Mesothelial cell of epicardium (in vitro differentiated cells): ENCODE measurements at regions not wholly inside any gene's neighbourhood (a gene's known extent, or its start where the extent isn't known, plus 50 kb on each side); places are given as distances from the start of the nearest gene placed in this dataset.
"Not testable (repeated sequence)": the region's sequence is repeated elsewhere in the genome, so short reads cannot be mapped to it uniquely, and the experiment has no call there.

Experiments
- DNase-seq, 2 experiments: peaks; one replicate each; pipeline ENCODE4 v3.0.0; 2021; ENCODE audit warnings: low spot score in 2 of 2; ENCODE audit not compliant: unreplicated experiment in 2 of 2
- H3K27ac Mint-ChIP-seq: 2 replicates; pipeline ENCODE4 v1.8.0; 2021; ENCODE audit warnings: mixed read lengths
- H3K27me3 Mint-ChIP-seq: 2 replicates; pipeline ENCODE4 v1.8.0; 2021; ENCODE audit warnings: low read depth, mixed read lengths
- H3K36me3 Mint-ChIP-seq: 2 replicates; pipeline ENCODE4 v1.8.0; 2021; ENCODE audit warnings: mixed read lengths
- H3K4me1 Mint-ChIP-seq: 2 replicates; pipeline ENCODE4 v1.8.0; 2021; ENCODE audit warnings: mixed read lengths
- H3K4me3 Mint-ChIP-seq: 2 replicates; pipeline ENCODE4 v1.8.0; 2021; ENCODE audit warnings: mild to moderate bottlenecking, moderate library complexity, mixed read lengths
- H3K9me3 Mint-ChIP-seq: 2 replicates; pipeline ENCODE4 v1.8.0; 2021; ENCODE audit warnings: mixed read lengths
- TF ChIP-seq, protein P1 (sequence below): fragments of 200-600 bp; sonication (generic); IDR thresholded peaks from one replicate; pipeline ENCODE4 v1.5.0; 2021; ENCODE audit warnings: antibody characterized with exemption; ENCODE audit not compliant: unreplicated experiment

GRCh38 chr20:61100489-61100888 is 151.6 kb upstream of the CDH4 start:
- peaks cover 4% of the 10 kb centered on the region for H3K4me1 Mint-ChIP-seq
- H3K9me3 Mint-ChIP-seq = peaks cover 15% of the 10 kb centered on the region
- no peak for DNase-seq
- peaks cover 14% of the 10 kb centered on the region for H3K27me3 Mint-ChIP-seq
- no peak overlapping the region for H3K4me3 Mint-ChIP-seq
- TF ChIP-seq, protein P1, sequence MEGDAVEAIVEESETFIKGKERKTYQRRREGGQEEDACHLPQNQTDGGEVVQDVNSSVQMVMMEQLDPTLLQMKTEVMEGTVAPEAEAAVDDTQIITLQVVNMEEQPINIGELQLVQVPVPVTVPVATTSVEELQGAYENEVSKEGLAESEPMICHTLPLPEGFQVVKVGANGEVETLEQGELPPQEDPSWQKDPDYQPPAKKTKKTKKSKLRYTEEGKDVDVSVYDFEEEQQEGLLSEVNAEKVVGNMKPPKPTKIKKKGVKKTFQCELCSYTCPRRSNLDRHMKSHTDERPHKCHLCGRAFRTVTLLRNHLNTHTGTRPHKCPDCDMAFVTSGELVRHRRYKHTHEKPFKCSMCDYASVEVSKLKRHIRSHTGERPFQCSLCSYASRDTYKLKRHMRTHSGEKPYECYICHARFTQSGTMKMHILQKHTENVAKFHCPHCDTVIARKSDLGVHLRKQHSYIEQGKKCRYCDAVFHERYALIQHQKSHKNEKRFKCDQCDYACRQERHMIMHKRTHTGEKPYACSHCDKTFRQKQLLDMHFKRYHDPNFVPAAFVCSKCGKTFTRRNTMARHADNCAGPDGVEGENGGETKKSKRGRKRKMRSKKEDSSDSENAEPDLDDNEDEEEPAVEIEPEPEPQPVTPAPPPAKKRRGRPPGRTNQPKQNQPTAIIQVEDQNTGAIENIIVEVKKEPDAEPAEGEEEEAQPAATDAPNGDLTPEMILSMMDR = no peak
- H3K36me3 Mint-ChIP-seq = no peaks in the 10 kb centered on the region
- no peak overlapping the region for H3K27ac Mint-ChIP-seq

DNA sequence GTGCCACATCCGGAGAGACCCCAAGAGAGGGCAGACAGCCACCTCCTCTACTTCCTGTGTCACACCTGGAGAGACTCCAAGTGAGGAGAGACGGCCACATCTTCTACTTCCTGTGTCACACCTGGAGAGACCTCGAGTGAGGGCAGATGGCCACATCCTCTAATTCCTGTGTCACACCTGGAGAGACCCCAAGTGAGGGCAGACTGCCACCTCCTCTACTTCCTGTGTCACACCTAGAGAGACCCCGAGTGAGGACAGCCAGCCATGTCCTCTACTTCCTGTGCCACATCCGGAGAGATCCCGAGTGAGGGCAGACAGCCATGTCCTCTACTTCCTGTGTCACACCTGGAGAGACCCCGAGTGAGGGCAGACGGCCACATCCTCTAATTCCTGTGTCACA is 150.7 kb upstream of the CDH4 start:
- Mint-ChIP-seq H3K4me1 (peaks cover 10% of the 10 kb centered on the region), H3K27me3 (peaks cover 14% of the 10 kb centered on the region)
- H3K9me3 Mint-ChIP-seq, H3K36me3 Mint-ChIP-seq, H3K4me3 Mint-ChIP-seq, H3K27ac Mint-ChIP-seq, DNase-seq: not testable (repeated sequence)

DNA sequence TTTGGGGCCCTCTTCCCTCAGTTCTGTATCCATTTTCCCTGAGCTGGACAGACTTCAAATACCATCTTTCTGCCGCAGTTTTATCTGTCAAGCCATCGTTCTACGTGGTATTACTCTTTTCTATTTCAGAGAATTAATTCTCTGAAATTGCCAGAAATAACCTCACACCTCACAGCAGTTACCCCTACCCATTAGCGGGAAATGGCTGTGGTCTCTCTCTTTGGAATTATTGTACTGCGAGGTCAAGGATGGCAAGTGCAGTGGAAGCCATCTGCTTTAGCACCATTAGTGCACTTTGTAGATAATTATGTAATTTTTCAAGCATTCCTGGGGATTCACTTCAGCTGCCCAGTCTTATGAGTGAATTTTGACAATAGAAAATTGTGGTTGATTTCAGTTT is 147.8 kb upstream of the CDH4 start:
- Mint-ChIP-seq H3K27me3 (peaks cover 14% of the 10 kb centered on the region), H3K9me3 (no peaks in the 10 kb centered on the region)
- TF ChIP-seq, protein P1 = no peak

DNA sequence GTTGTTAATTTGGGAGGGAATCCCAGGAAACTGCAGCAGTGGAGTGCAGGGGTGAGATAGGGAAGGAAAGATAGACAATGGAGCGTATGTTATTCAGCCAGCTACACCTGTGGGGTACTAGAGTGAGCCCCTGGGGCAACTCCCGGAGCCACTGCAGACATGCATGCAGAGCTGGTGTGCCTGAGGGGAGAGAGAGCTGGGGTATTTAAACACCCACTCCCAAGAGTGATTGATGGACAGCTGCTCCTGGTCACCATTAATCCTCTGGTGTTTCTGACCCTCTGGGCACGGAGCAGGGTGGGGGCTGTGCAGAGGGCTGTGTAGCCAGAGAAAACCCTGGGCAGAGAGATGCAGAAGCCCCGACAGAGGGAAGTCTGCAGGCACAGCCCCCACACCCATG is 146.7 kb upstream of the CDH4 start:
- Mint-ChIP-seq H3K4me3 (no peak overlapping the region), H3K9me3 (no peaks in the 10 kb centered on the region), H3K36me3 (no peaks in the 10 kb centered on the region), H3K27ac (no peak overlapping the region), H3K4me1 (peaks cover 10% of the 10 kb centered on the region), H3K27me3 (peaks cover 11% of the 10 kb centered on the region)
- TF ChIP-seq, protein P1 = no peak
- no peak for DNase-seq

More for the DNA sequence above, 147.8 kb upstream of the CDH4 start:
- Mint-ChIP-seq H3K4me3 (no peak overlapping the region), H3K36me3 (no peaks in the 10 kb centered on the region), H3K27ac (no peak overlapping the region), H3K4me1 (peaks cover 10% of the 10 kb centered on the region)
- DNase-seq = no peak

DNA sequence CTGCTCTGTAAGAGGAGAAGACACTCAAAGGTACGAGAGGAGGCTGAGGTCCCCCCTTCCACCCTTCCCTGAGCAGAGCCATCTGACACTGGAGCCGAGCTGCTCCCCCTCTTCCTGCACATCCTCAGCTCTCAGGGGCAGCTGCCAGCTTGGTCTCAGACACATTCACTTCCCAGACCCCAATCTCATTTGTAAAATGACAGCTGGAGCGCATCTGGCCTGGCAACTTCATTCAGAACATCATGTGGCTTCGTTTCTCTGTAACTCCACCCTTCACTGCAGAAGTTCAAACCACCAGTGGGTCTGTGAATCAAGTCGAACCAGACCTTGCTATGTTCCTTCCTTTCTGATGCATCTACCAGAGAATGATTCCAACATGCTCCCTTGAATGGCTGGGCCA is 145.6 kb upstream of the CDH4 start:
- no peak overlapping the region for H3K27ac Mint-ChIP-seq
- H3K27me3 Mint-ChIP-seq = peaks cover 8% of the 10 kb centered on the region
- H3K4me1 Mint-ChIP-seq = peaks cover 10% of the 10 kb centered on the region
- H3K36me3 Mint-ChIP-seq = no peaks in the 10 kb centered on the region
- no peak for DNase-seq
- no peaks in the 10 kb centered on the region for H3K9me3 Mint-ChIP-seq
- TF ChIP-seq, protein P1 = no peak
- no peak overlapping the region for H3K4me3 Mint-ChIP-seq

- peaks cover 10% of the 10 kb centered on the region for H3K4me1 Mint-ChIP-seq
Measured at GRCh38 chr20:61109221-61109805, 142.7 kb upstream of the CDH4 start.

More at GRCh38 chr20:61109221-61109805, 142.7 kb upstream of the CDH4 start:
- Mint-ChIP-seq H3K4me3 (no peak overlapping the region), H3K27me3 (peaks cover 12% of the 10 kb centered on the region), H3K9me3 (no peaks in the 10 kb centered on the region), H3K36me3 (no peaks in the 10 kb centered on the region), H3K27ac (no peak overlapping the region)
- TF ChIP-seq, protein P1 = no peak
- no peak for DNase-seq
